ENCODE measurements at regions not wholly inside any gene's neighbourhood (a gene's known extent, or its start where the extent isn't known, plus 50 kb on each side); places are given as distances from the start of the nearest gene placed in this dataset.
A peak's percentile ranks its signal among the peaks of the same experiment; 100 is the strongest.

GRCh38 chr2:55102056-55102812, 52.0 kb upstream of the RTN4 start:
- DNase-seq (ENCODE audit: low spot score) (no peak), ATAC-seq (no peak)

GRCh38 chr2:55101466-55101865, 51.2 kb upstream of the RTN4 start:
- no peak for ATAC-seq
- DNase-seq (ENCODE audit: low spot score): no peak

- peak; percentile 15 for ATAC-seq
- no peak for DNase-seq (ENCODE audit: low spot score)
Measured at GRCh38 chr2:55099878-55100820, 49.9 kb upstream of the RTN4 start.

Data from left lobe of liver (tissue), 2 donors.